ENCODE measurements at regions not wholly inside any gene's neighbourhood (a gene's known extent, or its start where the extent isn't known, plus 50 kb on each side); places are given as distances from the start of the nearest gene placed in this dataset.

DNA sequence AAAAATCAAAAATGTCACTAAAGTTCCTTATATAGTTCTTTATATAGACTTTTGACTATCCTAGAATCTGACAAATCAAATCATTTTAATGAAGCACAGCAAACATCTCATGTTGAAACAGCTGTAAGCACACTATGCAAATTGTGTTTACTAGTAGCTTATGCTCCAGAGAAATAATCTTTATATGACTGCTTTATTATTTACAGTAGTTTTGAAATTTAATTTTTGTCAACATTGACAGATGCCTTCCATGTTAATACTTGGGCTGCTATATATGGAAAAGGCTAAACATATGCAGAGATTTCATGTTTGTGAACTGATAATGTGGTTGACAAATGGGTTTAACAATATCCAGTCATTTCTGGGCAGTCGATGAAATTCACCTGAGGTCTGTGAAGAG lies 616.8 kb downstream of the TAFA4 start:
- intact Hi-C loops (cut with micrococcal nuclease): no loop called here
- H3K27ac Mint-ChIP-seq: no peak overlapping the region
- peaks cover 9% of the 10 kb centered on the region for H3K9me3 Mint-ChIP-seq
- no peaks in the 10 kb centered on the region for H3K27me3 Mint-ChIP-seq
- H3K4me3 Mint-ChIP-seq: no peak overlapping the region
- H3K36me3 Mint-ChIP-seq (ENCODE audit: low read depth): no peaks in the 10 kb centered on the region
- H3K4me1 Mint-ChIP-seq (ENCODE audit: low read depth): no peaks in the 10 kb centered on the region

DNA sequence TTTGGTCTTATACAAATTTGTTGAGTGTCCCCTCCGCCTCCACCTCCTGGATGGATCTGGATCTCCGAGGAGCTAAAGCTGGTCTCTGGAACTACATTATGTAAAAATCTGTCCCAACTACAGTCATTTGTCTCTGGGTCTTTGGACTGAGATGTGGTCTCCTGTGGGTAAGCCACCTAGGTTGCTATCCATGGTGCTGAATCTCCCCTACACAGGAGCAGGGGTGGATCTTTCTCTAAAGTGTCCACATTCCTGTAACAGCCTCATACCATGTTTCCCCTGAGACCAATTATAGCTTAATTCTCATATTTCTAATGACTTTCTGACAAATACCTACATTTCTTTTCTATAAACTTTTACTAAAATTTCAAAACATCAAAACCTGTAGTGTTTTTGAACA lies 625.8 kb downstream of the TAFA4 start:
- no peaks in the 10 kb centered on the region for H3K36me3 Mint-ChIP-seq (ENCODE audit: low read depth)

DNA sequence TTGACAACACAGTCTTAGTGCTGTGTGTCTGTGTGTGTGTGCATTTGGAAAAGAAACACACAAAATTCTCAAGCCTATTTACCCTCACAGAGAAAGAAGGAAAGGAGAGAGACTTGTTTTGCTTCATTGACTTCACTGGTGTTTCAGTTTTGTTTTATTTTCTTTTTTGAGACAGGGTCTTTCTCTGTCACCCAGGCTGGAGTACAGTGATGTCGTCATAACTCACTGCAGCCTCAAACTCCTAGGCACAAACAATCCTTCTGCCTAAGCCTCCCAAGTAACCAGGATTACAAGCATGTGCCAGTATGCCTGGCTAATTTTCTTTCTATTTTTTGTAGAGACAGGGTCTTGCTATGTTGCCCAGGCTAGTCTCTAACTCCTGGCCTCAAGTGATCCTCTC lies 636.9 kb downstream of the TAFA4 start:
- intact Hi-C loops (cut with micrococcal nuclease): no loop called here
- H3K4me1 Mint-ChIP-seq (ENCODE audit: low read depth): no peaks in the 10 kb centered on the region
- H3K36me3 Mint-ChIP-seq (ENCODE audit: low read depth): no peaks in the 10 kb centered on the region
- no peaks in the 10 kb centered on the region for H3K27me3 Mint-ChIP-seq
- H3K4me3 Mint-ChIP-seq: no peak overlapping the region
- no peak overlapping the region for H3K27ac Mint-ChIP-seq
- H3K9me3 Mint-ChIP-seq: no peaks in the 10 kb centered on the region

More for the DNA sequence above, 625.8 kb downstream of the TAFA4 start:
- Mint-ChIP-seq H3K9me3 (peaks cover 8% of the 10 kb centered on the region), H3K4me3 (no peak overlapping the region), H3K27me3 (no peaks in the 10 kb centered on the region), H3K4me1 (ENCODE audit: low read depth) (no peaks in the 10 kb centered on the region), H3K27ac (no peak overlapping the region)
- intact Hi-C loops (cut with micrococcal nuclease): no loop called here

DNA sequence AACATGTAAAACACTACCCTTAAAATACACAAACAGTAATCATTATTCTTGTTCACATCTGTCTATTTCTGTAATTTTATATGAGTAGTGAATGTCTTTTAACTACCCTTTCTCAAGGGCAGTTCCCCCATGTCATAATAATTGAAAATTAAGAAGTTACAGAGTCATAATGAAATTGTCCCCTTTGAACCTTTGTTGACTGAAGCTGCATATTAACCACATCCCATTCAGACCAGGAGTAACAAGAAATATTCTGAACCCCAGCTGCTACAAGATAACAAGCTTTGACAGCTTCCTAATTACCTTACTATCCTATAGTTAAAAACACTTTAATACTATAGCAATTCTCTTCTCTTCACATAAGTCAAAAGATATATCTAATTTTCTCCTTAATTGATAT lies 635.9 kb upstream of the SUCLG2 start:
- Mint-ChIP-seq H3K27ac (no peak overlapping the region), H3K4me1 (ENCODE audit: low read depth) (no peaks in the 10 kb centered on the region), H3K36me3 (ENCODE audit: low read depth) (no peaks in the 10 kb centered on the region), H3K4me3 (no peak overlapping the region), H3K9me3 (no peaks in the 10 kb centered on the region), H3K27me3 (no peaks in the 10 kb centered on the region)
- intact Hi-C loops (cut with micrococcal nuclease): no loop called here

GRCh38 chr3:68288085-68288484 lies 633.7 kb upstream of the SUCLG2 start:
- Mint-ChIP-seq H3K4me1 (ENCODE audit: low read depth) (no peaks in the 10 kb centered on the region), H3K9me3 (no peaks in the 10 kb centered on the region), H3K27me3 (no peaks in the 10 kb centered on the region), H3K36me3 (ENCODE audit: low read depth) (no peaks in the 10 kb centered on the region), H3K27ac (no peak overlapping the region), H3K4me3 (no peak overlapping the region)
- intact Hi-C loops (cut with micrococcal nuclease): no loop called here

DNA sequence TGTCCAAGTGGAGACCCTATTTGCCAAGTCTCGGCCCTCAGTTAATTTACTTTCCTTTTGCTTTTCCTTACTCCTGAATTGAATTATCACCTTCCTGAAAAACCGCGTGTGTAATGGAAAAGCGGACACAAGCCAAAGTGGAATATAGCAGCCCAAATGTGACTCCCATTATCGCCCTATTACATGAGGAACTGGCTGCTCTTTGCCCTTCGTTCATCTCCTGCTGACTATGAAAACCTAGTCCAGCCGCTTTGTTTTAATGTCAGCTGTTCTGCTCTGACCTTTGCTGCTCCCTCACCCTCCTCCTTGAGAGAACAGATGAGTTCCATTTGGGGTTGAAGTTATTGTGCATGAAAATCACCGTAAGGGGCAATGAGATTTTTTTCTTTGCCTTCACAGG lies 632.7 kb upstream of the SUCLG2 start:
- no peak overlapping the region for H3K4me3 Mint-ChIP-seq
- no peaks in the 10 kb centered on the region for H3K4me1 Mint-ChIP-seq (ENCODE audit: low read depth)
- no peaks in the 10 kb centered on the region for H3K27me3 Mint-ChIP-seq
- intact Hi-C loops (cut with micrococcal nuclease): no loop called here
- H3K27ac Mint-ChIP-seq: no peak overlapping the region
- no peaks in the 10 kb centered on the region for H3K9me3 Mint-ChIP-seq
- H3K36me3 Mint-ChIP-seq (ENCODE audit: low read depth): no peaks in the 10 kb centered on the region

DNA sequence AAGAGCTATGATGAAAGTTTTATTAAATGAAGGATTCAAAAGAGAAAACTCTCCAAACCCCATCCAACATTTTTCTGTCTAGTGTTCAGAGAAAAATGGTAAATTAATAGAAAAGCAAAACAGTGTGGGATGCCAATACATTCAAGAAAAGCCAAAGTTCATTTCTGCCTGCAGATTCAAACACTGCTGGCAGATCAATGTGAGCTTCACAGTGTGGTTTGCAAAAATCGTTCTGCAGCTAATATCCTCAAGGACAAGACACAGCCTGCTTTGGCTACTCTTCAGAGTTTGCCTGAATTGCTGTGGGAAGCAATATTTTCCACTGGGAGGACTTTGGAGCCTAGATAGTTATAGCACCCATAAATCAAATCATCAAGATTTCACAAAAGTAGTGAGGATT lies 619.9 kb upstream of the SUCLG2 start:
- no peaks in the 10 kb centered on the region for H3K27me3 Mint-ChIP-seq
- intact Hi-C loops (cut with micrococcal nuclease): no loop called here
- no peak overlapping the region for H3K27ac Mint-ChIP-seq
- H3K9me3 Mint-ChIP-seq: no peaks in the 10 kb centered on the region
- no peaks in the 10 kb centered on the region for H3K4me1 Mint-ChIP-seq (ENCODE audit: low read depth)
- no peaks in the 10 kb centered on the region for H3K36me3 Mint-ChIP-seq (ENCODE audit: low read depth)
- no peak overlapping the region for H3K4me3 Mint-ChIP-seq

- Mint-ChIP-seq H3K4me1 (ENCODE audit: low read depth) (no peaks in the 10 kb centered on the region), H3K36me3 (ENCODE audit: low read depth) (no peaks in the 10 kb centered on the region), H3K9me3 (no peaks in the 10 kb centered on the region)
Observed at GRCh38 chr3:68271145-68271544, 616.7 kb upstream of the SUCLG2 start.

GRCh38 chr3:68256635-68257223 lies 602.3 kb upstream of the SUCLG2 start:
- intact Hi-C loops (cut with micrococcal nuclease): no loop called here
- no peak overlapping the region for H3K4me3 Mint-ChIP-seq

More at GRCh38 chr3:68271145-68271544, 616.7 kb upstream of the SUCLG2 start:
- H3K4me3 Mint-ChIP-seq: no peak overlapping the region
- H3K27me3 Mint-ChIP-seq: no peaks in the 10 kb centered on the region
- intact Hi-C loops (cut with micrococcal nuclease): no loop called here
- no peak overlapping the region for H3K27ac Mint-ChIP-seq

DNA sequence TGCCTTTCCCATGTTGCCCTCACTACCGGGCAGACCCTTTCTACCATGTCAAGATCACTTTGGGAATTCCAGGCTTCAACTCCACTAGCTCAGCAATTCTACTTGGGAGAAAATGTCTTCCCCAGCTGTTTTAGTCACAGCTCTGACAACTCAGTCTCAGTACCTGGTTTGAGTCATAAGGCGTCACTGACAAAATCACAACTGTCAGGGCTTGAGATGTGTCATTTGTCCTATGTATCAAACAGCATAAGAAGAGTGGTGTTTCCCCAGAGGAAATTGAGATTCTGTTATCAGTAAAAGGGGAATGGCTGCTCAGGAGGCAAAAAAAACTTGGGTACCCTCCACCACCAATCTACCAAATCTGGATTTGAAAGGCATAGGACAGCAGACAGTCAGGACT lies 594.9 kb upstream of the SUCLG2 start:
- no peaks in the 10 kb centered on the region for H3K4me1 Mint-ChIP-seq (ENCODE audit: low read depth)
- no peaks in the 10 kb centered on the region for H3K9me3 Mint-ChIP-seq
- no peak overlapping the region for H3K27ac Mint-ChIP-seq
- no peaks in the 10 kb centered on the region for H3K27me3 Mint-ChIP-seq
- no peak overlapping the region for H3K4me3 Mint-ChIP-seq
- intact Hi-C loops (cut with micrococcal nuclease): no loop called here
- no peaks in the 10 kb centered on the region for H3K36me3 Mint-ChIP-seq (ENCODE audit: low read depth)

More at GRCh38 chr3:68256635-68257223, 602.3 kb upstream of the SUCLG2 start:
- Mint-ChIP-seq H3K27ac (no peak overlapping the region), H3K27me3 (no peaks in the 10 kb centered on the region), H3K9me3 (no peaks in the 10 kb centered on the region), H3K4me1 (ENCODE audit: low read depth) (no peaks in the 10 kb centered on the region), H3K36me3 (ENCODE audit: low read depth) (no peaks in the 10 kb centered on the region)

DNA sequence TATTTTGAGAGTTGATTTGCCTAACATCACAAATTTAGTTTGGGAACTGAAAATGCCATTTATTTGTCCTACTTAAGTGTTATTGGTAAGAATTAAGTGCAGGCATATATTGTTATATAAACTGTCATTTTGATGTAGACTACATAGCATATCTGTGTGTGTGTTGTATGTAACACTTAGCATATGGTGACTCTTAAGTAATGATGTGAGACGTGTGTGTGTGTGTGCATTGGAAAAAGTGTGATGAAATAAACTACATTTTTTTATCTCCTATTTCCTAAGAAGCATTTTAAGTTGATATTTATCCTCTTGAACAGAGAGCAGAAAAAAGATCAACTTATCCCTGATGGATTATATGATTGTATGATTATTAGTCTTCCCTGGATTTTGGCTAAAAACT lies 588.2 kb upstream of the SUCLG2 start:
- Mint-ChIP-seq H3K9me3 (no peaks in the 10 kb centered on the region), H3K4me3 (no peak overlapping the region), H3K27me3 (no peaks in the 10 kb centered on the region)

GRCh38 chr3:68239542-68239941 lies 585.1 kb upstream of the SUCLG2 start:
- intact Hi-C loops (cut with micrococcal nuclease): no loop called here
- Mint-ChIP-seq H3K36me3 (ENCODE audit: low read depth) (no peaks in the 10 kb centered on the region), H3K4me3 (no peak overlapping the region), H3K27ac (no peak overlapping the region), H3K4me1 (ENCODE audit: low read depth) (no peaks in the 10 kb centered on the region), H3K27me3 (no peaks in the 10 kb centered on the region), H3K9me3 (no peaks in the 10 kb centered on the region)

More for the DNA sequence above, 588.2 kb upstream of the SUCLG2 start:
- Mint-ChIP-seq H3K27ac (no peak overlapping the region), H3K36me3 (ENCODE audit: low read depth) (no peaks in the 10 kb centered on the region), H3K4me1 (ENCODE audit: low read depth) (no peaks in the 10 kb centered on the region)
- intact Hi-C loops (cut with micrococcal nuclease): no loop called here

DNA sequence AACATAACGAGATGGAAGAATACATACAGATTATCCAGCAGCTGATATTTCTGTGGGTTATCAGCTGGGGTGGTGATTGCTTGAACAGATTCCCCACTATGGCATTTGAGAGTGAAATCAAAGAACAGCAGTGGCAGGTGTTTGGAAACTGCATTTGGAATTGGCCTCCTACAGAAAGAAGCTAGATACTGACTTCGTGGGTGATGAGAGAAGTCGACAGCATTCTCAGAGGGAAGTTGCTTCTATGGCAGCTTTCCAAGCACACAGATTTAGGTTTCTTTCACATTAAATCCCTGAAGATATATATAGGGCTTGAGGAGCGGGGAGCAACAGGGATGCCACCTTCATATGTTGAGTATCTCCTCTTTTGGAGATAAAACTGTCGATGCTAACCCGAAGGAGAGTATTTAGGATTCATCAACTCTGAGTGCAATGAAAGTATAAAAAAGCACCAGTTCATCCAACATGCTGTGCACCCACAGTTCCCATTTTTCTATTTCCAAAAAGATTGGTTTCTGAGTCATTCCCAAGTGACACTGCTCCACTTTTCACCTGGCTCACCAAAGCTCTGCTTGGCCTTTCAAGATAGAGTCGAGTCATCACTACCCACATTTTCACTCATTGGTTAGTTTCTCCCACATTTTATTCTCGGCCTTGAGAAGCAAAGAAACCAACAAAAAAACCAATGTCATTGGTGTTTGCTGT lies 579.8 kb upstream of the SUCLG2 start:
- Mint-ChIP-seq H3K9me3 (peaks cover 9% of the 10 kb centered on the region), H3K36me3 (ENCODE audit: low read depth) (no peaks in the 10 kb centered on the region), H3K27ac (no peak overlapping the region), H3K27me3 (no peaks in the 10 kb centered on the region), H3K4me3 (no peak overlapping the region), H3K4me1 (ENCODE audit: low read depth) (no peaks in the 10 kb centered on the region)
- intact Hi-C loops (cut with micrococcal nuclease): no loop called here

- intact Hi-C loops (cut with micrococcal nuclease): no loop called here
- Mint-ChIP-seq H3K4me3 (no peak overlapping the region), H3K27me3 (no peaks in the 10 kb centered on the region), H3K9me3 (peaks cover 5% of the 10 kb centered on the region), H3K4me1 (ENCODE audit: low read depth) (no peaks in the 10 kb centered on the region), H3K27ac (no peak overlapping the region), H3K36me3 (ENCODE audit: low read depth) (no peaks in the 10 kb centered on the region)
Observed at GRCh38 chr3:68228856-68229255, 574.4 kb upstream of the SUCLG2 start.

GRCh38 chr3:68220832-68221231 lies 566.4 kb upstream of the SUCLG2 start:
- intact Hi-C loops (cut with micrococcal nuclease): no loop called here
- Mint-ChIP-seq H3K4me1 (ENCODE audit: low read depth) (no peaks in the 10 kb centered on the region), H3K27ac (no peak overlapping the region), H3K27me3 (no peaks in the 10 kb centered on the region), H3K4me3 (no peak overlapping the region), H3K36me3 (ENCODE audit: low read depth) (no peaks in the 10 kb centered on the region), H3K9me3 (peaks cover 7% of the 10 kb centered on the region)
